Gastrocnemius medialis (tissue), 4 donors: ENCODE measurements at regions not wholly inside any gene's neighbourhood (a gene's known extent, or its start where the extent isn't known, plus 50 kb on each side); places are given as distances from the start of the nearest gene placed in this dataset.

Experiments
- ATAC-seq, 2 donors: fragments of 150-250 bp; one replicate each; pipeline ENCODE4 v1.9.1; 2016
- DNase-seq, 2 donors: peaks; one replicate each; pipeline ENCODE4 v3.0.0-alpha.2; 2019
- H3K27ac ChIP-seq, 4 donors: fragments of 200-600 bp; sonication (generic); 1 replicate in 1 of 4; 2 replicates in 3 of 4; pipeline ENCODE4 v1.5.1; 2016 to 2018; ENCODE audit warnings: mild to moderate bottlenecking in 2 of 4, moderate library complexity in 1 of 4
- H3K27me3 ChIP-seq, 3 donors: fragments of 200-600 bp; sonication (generic) in 2 of 3; 1 replicate in 1 of 3; 2 replicates in 2 of 3; pipeline versions ENCODE4 v1.5.1 to v1.6.0; 2016 to 2019; ENCODE audit warnings: mild to moderate bottlenecking in 1 of 3, moderate library complexity in 1 of 3
- H3K36me3 ChIP-seq, 2 donors: fragments of 200-600 bp; sonication (generic) in 1 of 2; one replicate each; pipeline ENCODE4 v1.5.1; 2017 to 2018
- H3K4me1 ChIP-seq, 2 donors: fragments of 200-600 bp; sonication (generic) in 1 of 2; one replicate each; pipeline ENCODE4 v1.5.1; 2016 to 2017; ENCODE audit warnings: mild to moderate bottlenecking in 2 of 2
- H3K4me3 ChIP-seq, 4 donors: fragments of 200-600 bp; sonication (generic) in 3 of 4; 1 replicate in 1 of 4; 2 replicates in 3 of 4; pipeline ENCODE4 v1.5.1; 2016 to 2019; ENCODE audit warnings: mild to moderate bottlenecking in 2 of 4
- H3K9me3 ChIP-seq, 3 donors: fragments of 200-600 bp; sonication (generic) in 2 of 3; 1 replicate in 1 of 3; 2 replicates in 2 of 3; pipeline ENCODE4 v1.5.1; 2016 to 2019
- CTCF ChIP-seq, 5 experiments: fragments of 450-650 bp in 3 of 5; fragments of 200-600 bp in 2 of 5; sonication (generic) in 2 of 5; IDR thresholded peaks in 4 of 5; conservative IDR thresholded peaks in 1 of 5; 1 replicate in 4 of 5; 2 replicates in 1 of 5; pipeline ENCODE4 v1.5.1; 2016 to 2019; ENCODE audit warnings: antibody characterized with exemption in 5 of 5, mild to moderate bottlenecking in 3 of 5, moderate library complexity in 3 of 5
- POLR2A ChIP-seq, 2 donors: fragments of 450-650 bp; IDR thresholded peaks; one replicate each; pipeline ENCODE4 v1.6.1; 2017; ENCODE audit warnings: antibody characterized with exemption in 2 of 2, mild to moderate bottlenecking in 2 of 2, moderate library complexity in 2 of 2
- in situ Hi-C, 4 donors: fragments of 200-750 bp; cut with MboI; loops; one replicate each; pipeline versions ENCODE4 v1.15.0 to v1.8.0; 2017; ENCODE audit warnings: low sequenced_read_pairs in 4 of 4
- intact Hi-C: fragments of 100-400 bp; cut with DNase I; formaldehyde crosslinking; loops from one replicate; pipeline ENCODE4 v1.15.1; 2023; ENCODE audit warnings: low total_unique reads

DNA sequence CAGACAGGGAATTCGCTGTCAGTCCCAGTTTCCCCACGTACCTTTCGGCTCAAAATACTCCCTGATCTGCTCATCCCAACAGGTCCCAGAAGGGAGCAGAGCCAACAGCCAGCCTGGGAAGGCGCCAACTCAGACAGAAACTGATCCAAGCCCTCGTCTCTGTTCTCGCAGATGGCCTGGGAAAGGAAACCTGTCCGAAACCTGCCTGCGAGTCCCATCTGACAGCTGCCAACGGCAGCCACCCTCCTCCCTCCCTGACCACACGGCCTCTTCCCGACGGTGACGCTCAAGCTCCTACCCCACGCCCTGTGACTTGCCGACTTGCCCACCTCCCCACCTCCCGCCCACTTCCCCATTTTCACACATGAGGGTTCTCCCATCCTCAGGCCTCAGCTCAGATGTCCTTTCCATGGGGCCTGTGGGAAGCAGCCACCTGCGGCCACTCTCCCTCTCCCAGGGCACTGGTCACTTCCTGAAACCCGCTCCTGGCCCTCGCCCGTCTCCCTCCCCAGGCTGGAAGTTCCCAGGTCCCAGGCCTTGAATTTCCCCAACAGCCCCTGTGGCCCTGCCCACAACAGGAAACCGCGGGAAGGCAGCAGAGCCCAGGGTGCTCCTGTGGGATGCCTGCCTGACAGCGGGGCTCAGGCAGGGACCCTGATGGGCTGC lies 60.9 kb upstream of the FBRSL1 start:
- in situ Hi-C loops (loop anchor here in 1 of 4 donors (10.0 kb wide), 1 partner anchor 106 kb away; no protein-coding TSS in a partner anchor), intact Hi-C loops (no loop called here)
- Histone ChIP-seq H3K27me3 (peaks cover 51 to 70% (median 63%) of the 10 kb centered on the region in 3 donors), H3K27ac (no peak overlapping the region), H3K4me3 (no peak overlapping the region), H3K9me3 (no peaks in the 10 kb centered on the region), H3K36me3 (no peaks in the 10 kb centered on the region), H3K4me1 (no peaks in the 10 kb centered on the region)
- ATAC-seq (no peak), DNase-seq (no peak)
- TF ChIP-seq POLR2A (IDR thresholded peaks at IDR 0.05) (no peak), CTCF (IDR thresholded peaks at IDR 0.05 in 4 of 5, conservative IDR thresholded peaks at IDR 0.05 in 1 of 5) (no peak)

GRCh38 chr12:132427999-132428935 lies 61.7 kb upstream of the FBRSL1 start:
- H3K4me3 ChIP-seq, result no peak overlapping the region
- H3K27ac ChIP-seq, result no peak overlapping the region
- ATAC-seq (no peak), DNase-seq (no peak)
- no peaks in the 10 kb centered on the region for H3K9me3 ChIP-seq
- intact Hi-C loops, result no loop called here
- no peaks in the 10 kb centered on the region for H3K36me3 ChIP-seq
- peaks cover 59 to 74% (median 63%) of the 10 kb centered on the region in 3 donors for H3K27me3 ChIP-seq
- no peaks in the 10 kb centered on the region for H3K4me1 ChIP-seq
- in situ Hi-C loops, result loop anchor here in 1 of 4 donors (10.0 kb wide), 1 partner anchor 107 kb away; no protein-coding TSS in a partner anchor
- TF ChIP-seq CTCF (IDR thresholded peaks at IDR 0.05 in 4 of 5, conservative IDR thresholded peaks at IDR 0.05 in 1 of 5), result no peak
- TF ChIP-seq POLR2A (IDR thresholded peaks at IDR 0.05), result no peak

DNA sequence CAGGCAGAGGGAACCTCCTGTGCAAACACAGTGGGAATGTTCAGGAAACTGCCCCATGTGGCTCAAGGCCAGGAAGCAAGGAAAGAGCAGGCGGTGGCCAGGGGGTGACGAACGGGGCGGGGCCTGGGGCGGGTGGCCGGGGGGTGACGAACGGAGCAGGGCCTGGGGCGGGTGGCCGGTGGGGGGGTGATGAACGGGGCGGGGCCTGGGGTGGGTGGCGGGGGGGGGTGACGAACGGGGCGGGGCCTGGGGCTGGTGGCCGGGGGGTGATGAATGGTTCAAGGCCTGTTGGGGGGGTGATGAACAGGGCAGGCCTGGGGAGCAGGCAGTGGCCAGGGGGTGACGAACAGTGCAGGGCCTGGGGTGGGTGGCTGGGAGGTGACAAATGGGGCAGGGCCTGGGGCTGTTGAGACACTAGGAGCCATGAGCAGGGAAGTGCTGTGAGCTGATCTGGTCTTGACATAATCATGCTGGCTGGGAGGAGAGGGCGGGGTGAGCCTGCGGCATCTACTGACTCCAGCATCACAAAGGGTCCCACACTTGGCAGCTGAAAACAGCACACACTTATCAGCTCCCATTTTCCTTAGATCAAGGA lies 62.7 kb upstream of the FBRSL1 start:
- no peak for TF ChIP-seq POLR2A (IDR thresholded peaks at IDR 0.05)
- no peak for TF ChIP-seq CTCF (IDR thresholded peaks at IDR 0.05 in 4 of 5, conservative IDR thresholded peaks at IDR 0.05 in 1 of 5)
- intact Hi-C loops (no loop called here), in situ Hi-C loops (loop anchor here in 1 of 4 donors (10.0 kb wide), 1 partner anchor 108 kb away; no protein-coding TSS in a partner anchor)
- no peaks in the 10 kb centered on the region for H3K4me1 ChIP-seq
- H3K9me3 ChIP-seq, result no peaks in the 10 kb centered on the region
- H3K36me3 ChIP-seq, result no peaks in the 10 kb centered on the region
- peaks cover 58 to 73% (median 60%) of the 10 kb centered on the region in 3 donors for H3K27me3 ChIP-seq
- H3K4me3 ChIP-seq, result no peak overlapping the region
- ATAC-seq, result no peak
- DNase-seq, result no peak
- no peak overlapping the region for H3K27ac ChIP-seq

GRCh38 chr12:132426349-132427173 lies 63.4 kb upstream of the FBRSL1 start:
- H3K9me3 ChIP-seq, result no peaks in the 10 kb centered on the region
- TF ChIP-seq POLR2A (IDR thresholded peaks at IDR 0.05) (no peak), CTCF (IDR thresholded peaks at IDR 0.05 in 4 of 5, conservative IDR thresholded peaks at IDR 0.05 in 1 of 5) (no peak)
- in situ Hi-C loops (loop anchor here in 1 of 4 donors (10.0 kb wide), 1 partner anchor 108 kb away; no protein-coding TSS in a partner anchor), intact Hi-C loops (no loop called here)
- no peaks in the 10 kb centered on the region for H3K36me3 ChIP-seq
- H3K27me3 ChIP-seq, result peaks cover 52 to 70% (median 63%) of the 10 kb centered on the region in 3 donors
- H3K27ac ChIP-seq, result no peak overlapping the region
- no peak overlapping the region for H3K4me3 ChIP-seq
- DNase-seq, result no peak
- no peaks in the 10 kb centered on the region for H3K4me1 ChIP-seq
- ATAC-seq, result no peak
